GM18907 (cell line): ENCODE measurements at regions not wholly inside any gene's neighbourhood (a gene's known extent, or its start where the extent isn't known, plus 50 kb on each side); places are given as distances from the start of the nearest gene placed in this dataset.
"Not testable (repeated sequence)": the region's sequence is repeated elsewhere in the genome, so short reads cannot be mapped to it uniquely, and the experiment has no call there.

Experiments used
- ATAC-seq: cut with Tn5 transposase; IDR thresholded peaks from one replicate; pipeline ENCODE4 v1.9.1; 2021; ENCODE audit warnings: mild to moderate bottlenecking, moderate library complexity; ENCODE audit not compliant: unreplicated experiment

GRCh38 chr5:28666110-28666509 lies 1627.7 kb upstream of the CDH9 start:
- ATAC-seq: no peak

GRCh38 chr5:28648108-28648507 lies 1609.7 kb upstream of the CDH9 start:
- ATAC-seq: no peak

- ATAC-seq: no peak
These were observed 1594.2 kb upstream of the CDH9 start for GRCh38 chr5:28632607-28633006.

GRCh38 chr5:28603869-28604268 lies 1565.5 kb upstream of the CDH9 start:
- no peak for ATAC-seq

- no peak for ATAC-seq
These were observed 1564.0 kb upstream of the CDH9 start for GRCh38 chr5:28602429-28602828.

GRCh38 chr5:28596707-28597106 lies 1558.3 kb upstream of the CDH9 start:
- not testable (repeated sequence) for ATAC-seq

- no peak for ATAC-seq
These were observed 1542.2 kb upstream of the CDH9 start for GRCh38 chr5:28580616-28581015.

GRCh38 chr5:28576022-28576421 lies 1537.6 kb upstream of the CDH9 start:
- ATAC-seq: no peak

GRCh38 chr5:28575368-28575767 lies 1537.0 kb upstream of the CDH9 start:
- no peak for ATAC-seq

GRCh38 chr5:28574606-28575005 lies 1536.2 kb upstream of the CDH9 start:
- no peak for ATAC-seq

GRCh38 chr5:28567048-28567447 lies 1528.7 kb upstream of the CDH9 start:
- ATAC-seq: no peak

- ATAC-seq: no peak
These were observed 1523.1 kb upstream of the CDH9 start for GRCh38 chr5:28561522-28561921.

- ATAC-seq: no peak
These were observed 1519.8 kb upstream of the CDH9 start for GRCh38 chr5:28558196-28558595.

GRCh38 chr5:28557114-28557513 lies 1518.7 kb upstream of the CDH9 start:
- ATAC-seq: no peak

GRCh38 chr5:28549588-28549987 lies 1511.2 kb upstream of the CDH9 start:
- ATAC-seq: no peak

GRCh38 chr5:28548856-28549255 lies 1510.5 kb upstream of the CDH9 start:
- no peak for ATAC-seq

GRCh38 chr5:28544501-28544900 lies 1506.1 kb upstream of the CDH9 start:
- no peak for ATAC-seq

GRCh38 chr5:28543473-28544098 lies 1505.2 kb upstream of the CDH9 start:
- ATAC-seq: no peak

- no peak for ATAC-seq
These were observed 1504.6 kb upstream of the CDH9 start for GRCh38 chr5:28542987-28543386.

GRCh38 chr5:28523888-28524635 lies 1485.7 kb upstream of the CDH9 start:
- no peak for ATAC-seq

GRCh38 chr5:28523416-28523815 lies 1485.0 kb upstream of the CDH9 start:
- no peak for ATAC-seq

GRCh38 chr5:28517691-28518090 lies 1479.3 kb upstream of the CDH9 start:
- no peak for ATAC-seq

- no peak for ATAC-seq
These were observed 1478.3 kb upstream of the CDH9 start for GRCh38 chr5:28516722-28517121.
